ENCODE measurements at regions not wholly inside any gene's neighbourhood (a gene's known extent, or its start where the extent isn't known, plus 50 kb on each side); places are given as distances from the start of the nearest gene placed in this dataset.

GRCh38 chr6:37110500-37111461, 59.2 kb upstream of the PIM1 start:
- no peak for TF ChIP-seq EZH2 (IDR thresholded peaks at IDR 0.05; ENCODE audit: borderline replicate concordance, low read length)
- TF ChIP-seq, protein P1, sequence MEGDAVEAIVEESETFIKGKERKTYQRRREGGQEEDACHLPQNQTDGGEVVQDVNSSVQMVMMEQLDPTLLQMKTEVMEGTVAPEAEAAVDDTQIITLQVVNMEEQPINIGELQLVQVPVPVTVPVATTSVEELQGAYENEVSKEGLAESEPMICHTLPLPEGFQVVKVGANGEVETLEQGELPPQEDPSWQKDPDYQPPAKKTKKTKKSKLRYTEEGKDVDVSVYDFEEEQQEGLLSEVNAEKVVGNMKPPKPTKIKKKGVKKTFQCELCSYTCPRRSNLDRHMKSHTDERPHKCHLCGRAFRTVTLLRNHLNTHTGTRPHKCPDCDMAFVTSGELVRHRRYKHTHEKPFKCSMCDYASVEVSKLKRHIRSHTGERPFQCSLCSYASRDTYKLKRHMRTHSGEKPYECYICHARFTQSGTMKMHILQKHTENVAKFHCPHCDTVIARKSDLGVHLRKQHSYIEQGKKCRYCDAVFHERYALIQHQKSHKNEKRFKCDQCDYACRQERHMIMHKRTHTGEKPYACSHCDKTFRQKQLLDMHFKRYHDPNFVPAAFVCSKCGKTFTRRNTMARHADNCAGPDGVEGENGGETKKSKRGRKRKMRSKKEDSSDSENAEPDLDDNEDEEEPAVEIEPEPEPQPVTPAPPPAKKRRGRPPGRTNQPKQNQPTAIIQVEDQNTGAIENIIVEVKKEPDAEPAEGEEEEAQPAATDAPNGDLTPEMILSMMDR (IDR thresholded peaks at IDR 0.05; ENCODE audit: low read length), result no peak
